Esophagus muscularis mucosa (tissue), 3 donors: ENCODE measurements at regions not wholly inside any gene's neighbourhood (a gene's known extent, or its start where the extent isn't known, plus 50 kb on each side); places are given as distances from the start of the nearest gene placed in this dataset.

Experiments
- POLR2AphosphoS5 ChIP-seq, 2 donors: sonication (generic); formaldehyde crosslinking; IDR thresholded peaks; one replicate each; pipeline ENCODE4 v1.6.1; 2017; ENCODE audit warnings: antibody characterized with exemption in 2 of 2
- TF ChIP-seq, protein P1 (sequence below), 3 experiments: fragments of 200-600 bp in 2 of 3; fragments of 450-650 bp in 1 of 3; sonication (generic) in 2 of 3; IDR thresholded peaks; one replicate each; pipeline ENCODE4 v1.5.1; 2017 to 2019; ENCODE audit warnings: antibody characterized with exemption in 3 of 3, mild to moderate bottlenecking in 2 of 3, moderate library complexity in 1 of 3

DNA sequence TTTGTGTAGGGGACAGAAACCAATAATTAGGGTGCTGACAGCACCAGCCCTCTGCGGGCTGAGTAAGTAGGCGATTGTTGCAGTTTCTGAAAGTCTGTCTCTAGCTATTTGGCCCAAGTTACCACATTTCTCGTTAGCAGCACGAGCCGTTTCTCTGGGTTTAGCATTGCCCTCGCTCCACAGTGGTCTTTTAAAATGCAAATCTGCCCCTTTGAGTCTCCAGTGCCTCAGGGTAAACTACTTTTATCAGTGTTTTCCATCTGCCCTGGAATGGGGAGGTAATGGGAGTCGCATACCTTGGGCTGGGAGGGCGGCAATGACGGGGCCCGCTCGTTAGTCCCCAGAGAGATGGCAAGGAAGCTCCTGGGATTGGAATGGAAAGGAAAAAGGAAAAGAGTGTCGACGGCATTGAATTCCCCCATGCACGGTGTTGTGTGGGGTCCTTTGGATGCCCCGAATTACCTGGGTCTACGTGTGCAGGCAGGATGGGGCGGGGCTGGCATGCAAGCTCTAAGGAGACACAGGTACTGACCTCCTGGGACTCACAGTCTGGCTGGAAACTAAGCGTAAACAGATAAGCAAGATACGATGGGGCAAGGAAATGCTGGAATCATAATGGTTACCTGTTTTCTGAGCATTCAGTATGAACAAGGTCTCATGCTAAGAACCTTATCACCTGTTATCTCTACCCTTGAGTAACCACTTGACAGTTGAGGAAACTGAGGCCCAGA is 131.8 kb upstream of the MAP1LC3B2 start:
- TF ChIP-seq, protein P1, sequence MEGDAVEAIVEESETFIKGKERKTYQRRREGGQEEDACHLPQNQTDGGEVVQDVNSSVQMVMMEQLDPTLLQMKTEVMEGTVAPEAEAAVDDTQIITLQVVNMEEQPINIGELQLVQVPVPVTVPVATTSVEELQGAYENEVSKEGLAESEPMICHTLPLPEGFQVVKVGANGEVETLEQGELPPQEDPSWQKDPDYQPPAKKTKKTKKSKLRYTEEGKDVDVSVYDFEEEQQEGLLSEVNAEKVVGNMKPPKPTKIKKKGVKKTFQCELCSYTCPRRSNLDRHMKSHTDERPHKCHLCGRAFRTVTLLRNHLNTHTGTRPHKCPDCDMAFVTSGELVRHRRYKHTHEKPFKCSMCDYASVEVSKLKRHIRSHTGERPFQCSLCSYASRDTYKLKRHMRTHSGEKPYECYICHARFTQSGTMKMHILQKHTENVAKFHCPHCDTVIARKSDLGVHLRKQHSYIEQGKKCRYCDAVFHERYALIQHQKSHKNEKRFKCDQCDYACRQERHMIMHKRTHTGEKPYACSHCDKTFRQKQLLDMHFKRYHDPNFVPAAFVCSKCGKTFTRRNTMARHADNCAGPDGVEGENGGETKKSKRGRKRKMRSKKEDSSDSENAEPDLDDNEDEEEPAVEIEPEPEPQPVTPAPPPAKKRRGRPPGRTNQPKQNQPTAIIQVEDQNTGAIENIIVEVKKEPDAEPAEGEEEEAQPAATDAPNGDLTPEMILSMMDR (IDR thresholded peaks at IDR 0.05), result no peak
- TF ChIP-seq POLR2AphosphoS5 (IDR thresholded peaks at IDR 0.05), result no peak
